Urothelium cell line (cell line): ENCODE measurements at regions not wholly inside any gene's neighbourhood (a gene's known extent, or its start where the extent isn't known, plus 50 kb on each side); places are given as distances from the start of the nearest gene placed in this dataset.

Experiments used
- DNase-seq: peaks from one replicate; pipeline ENCODE4 v3.0.0; 2011; ENCODE audit warnings: low spot score, mixed read lengths
- FAIRE-seq: peaks from 2 replicates; lab custom pipeline; 2011; peaks lifted over from hg19 to GRCh38; lab: Jason Lieb, UNC

DNA sequence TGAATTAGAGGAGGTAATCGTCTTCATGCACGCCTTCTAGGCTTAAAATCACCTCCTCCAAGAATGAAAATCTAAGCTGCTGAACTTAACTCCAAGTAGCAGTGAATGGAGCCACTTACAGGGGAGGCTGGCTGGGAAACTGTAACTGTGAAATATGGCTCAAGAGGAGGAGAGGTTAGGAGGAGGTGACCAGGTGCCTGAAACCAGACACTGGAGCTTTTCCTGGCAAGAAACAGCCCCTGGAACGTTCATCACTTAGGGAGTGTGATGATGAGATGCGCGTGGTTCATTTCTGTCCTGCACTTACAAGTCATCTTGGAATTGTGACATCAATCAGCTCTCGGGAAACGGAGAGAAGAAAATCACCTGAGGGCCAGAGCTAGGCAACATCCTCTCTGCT lies 62.3 kb upstream of the TMEM132C start:
- DNase-seq (no peak), FAIRE-seq (no peak)

- FAIRE-seq, result no peak
- DNase-seq, result no peak
These were observed 61.8 kb upstream of the TMEM132C start for GRCh38 chr12:128205145-128205544.

- FAIRE-seq (no peak), DNase-seq (no peak)
These were observed 61.2 kb upstream of the TMEM132C start for GRCh38 chr12:128205758-128206157.
